ENCODE measurements at regions not wholly inside any gene's neighbourhood (a gene's known extent, or its start where the extent isn't known, plus 50 kb on each side); places are given as distances from the start of the nearest gene placed in this dataset.

DNA sequence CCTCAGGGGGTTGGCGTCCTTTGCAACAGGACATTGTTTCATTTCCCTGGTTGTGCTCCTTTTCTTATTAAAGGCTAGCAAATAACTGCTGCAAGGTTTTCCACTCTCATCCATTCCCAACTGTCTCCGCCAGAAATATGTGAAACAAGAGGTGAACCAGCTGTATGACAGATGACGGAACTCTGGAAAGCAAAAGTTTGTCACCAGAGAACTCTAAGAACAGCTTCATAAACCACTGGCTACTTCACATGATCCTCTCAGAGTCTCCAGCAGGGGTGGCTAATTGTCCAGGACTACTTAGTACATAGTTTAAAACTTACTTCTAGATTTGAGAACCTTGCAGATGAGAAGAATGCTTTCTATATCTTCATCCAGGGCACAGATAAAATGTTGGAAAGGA lies 195.9 kb upstream of the RAD23B start:
- H3K4me1 ChIP-seq (ENCODE audit: insufficient read depth, low read length): no peaks in the 10 kb centered on the region
- no peak for DNase-seq
- Mint-ChIP-seq H3K4me1 (no peaks in the 10 kb centered on the region), H3K36me3 (no peaks in the 10 kb centered on the region), H3K27ac (no peak overlapping the region), H3K4me3 (no peak overlapping the region), H3K27me3 (peaks cover 6 to 17% of the 10 kb centered on the region in 2 donors), H3K9me3 (peaks cover 0 to 2% (median 0%) of the 10 kb centered on the region in 5 donors)
- H3K4me3 ChIP-seq (ENCODE audit: low read length): no peak overlapping the region
- ChIA-PET POLR2A (no interaction called here), CTCF (interaction anchor here (0.9 kb wide), 1 partner anchor 12 kb away, joined by 3 read pairs; no protein-coding TSS in a partner anchor)
- no peak overlapping the region for H3K27ac ChIP-seq (ENCODE audit: low read depth, low read length)
- no peaks in the 10 kb centered on the region for H3K27me3 ChIP-seq (ENCODE audit: insufficient read depth, low read length, poor library complexity, severe bottlenecking)
- no peaks in the 10 kb centered on the region for H3K9me3 ChIP-seq (ENCODE audit: low read length)
- H3K36me3 ChIP-seq (ENCODE audit: insufficient read depth, low read length): no peaks in the 10 kb centered on the region

DNA sequence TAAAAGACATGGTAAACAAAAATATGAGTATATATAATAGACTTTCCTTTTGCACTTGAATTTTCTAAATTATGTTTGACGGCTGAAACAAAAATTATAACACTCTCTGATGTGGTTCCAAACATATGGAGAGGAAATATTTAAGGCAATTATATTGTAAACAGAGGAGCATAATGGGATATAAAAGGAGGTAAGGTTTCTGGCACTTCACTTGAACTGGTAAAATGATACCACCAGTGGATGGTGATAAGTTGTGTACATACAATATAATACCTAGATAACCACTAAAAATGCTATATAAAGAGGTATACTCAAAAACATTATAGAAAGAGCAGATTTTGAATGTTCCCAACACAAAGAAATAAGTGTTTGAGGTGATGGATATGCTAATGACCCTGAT lies 192.9 kb upstream of the RAD23B start:
- POLR2A ChIA-PET: no interaction called here
- Mint-ChIP-seq H3K9me3 (peaks cover 0 to 2% (median 0%) of the 10 kb centered on the region in 5 donors), H3K27me3 (peaks cover 4 to 17% of the 10 kb centered on the region in 2 donors), H3K4me1 (no peaks in the 10 kb centered on the region), H3K36me3 (no peaks in the 10 kb centered on the region), H3K27ac (no peak overlapping the region), H3K4me3 (no peak overlapping the region)
- no peaks in the 10 kb centered on the region for H3K9me3 ChIP-seq (ENCODE audit: low read length)
- DNase-seq: no peak
- no peak overlapping the region for H3K27ac ChIP-seq (ENCODE audit: low read depth, low read length)
- no peaks in the 10 kb centered on the region for H3K36me3 ChIP-seq (ENCODE audit: insufficient read depth, low read length)
- H3K4me1 ChIP-seq (ENCODE audit: insufficient read depth, low read length): no peaks in the 10 kb centered on the region
- CTCF ChIA-PET: no interaction called here
- H3K27me3 ChIP-seq (ENCODE audit: insufficient read depth, low read length, poor library complexity, severe bottlenecking): no peaks in the 10 kb centered on the region
- no peak overlapping the region for H3K4me3 ChIP-seq (ENCODE audit: low read length)

DNA sequence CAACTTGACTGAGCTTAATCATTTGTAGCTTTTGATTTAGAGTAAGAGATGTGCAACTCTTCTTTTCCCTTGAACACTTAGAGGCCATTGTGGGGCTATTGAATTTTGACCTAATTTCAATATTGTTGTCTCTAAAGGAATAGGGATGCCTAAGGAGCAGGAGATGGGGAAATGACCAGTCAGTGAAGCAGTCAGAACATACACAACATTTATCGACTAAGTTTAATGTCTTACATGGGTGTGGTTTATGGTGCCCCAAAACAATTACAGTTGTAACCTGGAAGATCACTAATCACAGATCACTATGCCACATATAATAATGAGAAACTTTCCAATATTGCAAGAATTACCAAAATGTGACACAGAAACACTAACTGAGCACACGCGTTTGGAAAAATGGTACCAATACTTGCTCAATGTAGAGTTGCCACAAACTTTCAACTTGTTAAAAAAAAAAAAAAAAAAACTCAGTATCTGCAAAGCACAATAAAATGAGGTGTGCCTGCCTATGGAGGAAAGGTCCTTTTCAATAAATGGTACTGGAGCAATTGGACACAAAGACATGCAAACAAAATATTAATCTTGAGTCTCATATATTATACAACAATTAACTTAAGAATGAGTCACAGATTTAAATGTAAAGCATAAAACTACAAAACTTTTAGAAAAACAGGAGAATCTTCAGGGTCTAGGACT lies 189.6 kb upstream of the RAD23B start:
- no peaks in the 10 kb centered on the region for H3K36me3 Mint-ChIP-seq
- H3K4me1 Mint-ChIP-seq: no peaks in the 10 kb centered on the region
- Histone ChIP-seq H3K4me3 (ENCODE audit: low read length) (no peak overlapping the region), H3K9me3 (ENCODE audit: low read length) (no peaks in the 10 kb centered on the region), H3K36me3 (ENCODE audit: insufficient read depth, low read length) (no peaks in the 10 kb centered on the region), H3K27me3 (ENCODE audit: insufficient read depth, low read length, poor library complexity, severe bottlenecking) (no peaks in the 10 kb centered on the region), H3K27ac (ENCODE audit: low read depth, low read length) (no peak overlapping the region), H3K4me1 (ENCODE audit: insufficient read depth, low read length) (no peaks in the 10 kb centered on the region)
- peaks cover 3 to 4% of the 10 kb centered on the region in 2 donors for H3K27me3 Mint-ChIP-seq
- POLR2A ChIA-PET: no interaction called here
- H3K27ac Mint-ChIP-seq: no peak overlapping the region
- CTCF ChIA-PET: no interaction called here
- no peak for DNase-seq
- no peak overlapping the region for H3K4me3 Mint-ChIP-seq
- H3K9me3 Mint-ChIP-seq: peaks cover 0 to 2% (median 0%) of the 10 kb centered on the region in 5 donors

DNA sequence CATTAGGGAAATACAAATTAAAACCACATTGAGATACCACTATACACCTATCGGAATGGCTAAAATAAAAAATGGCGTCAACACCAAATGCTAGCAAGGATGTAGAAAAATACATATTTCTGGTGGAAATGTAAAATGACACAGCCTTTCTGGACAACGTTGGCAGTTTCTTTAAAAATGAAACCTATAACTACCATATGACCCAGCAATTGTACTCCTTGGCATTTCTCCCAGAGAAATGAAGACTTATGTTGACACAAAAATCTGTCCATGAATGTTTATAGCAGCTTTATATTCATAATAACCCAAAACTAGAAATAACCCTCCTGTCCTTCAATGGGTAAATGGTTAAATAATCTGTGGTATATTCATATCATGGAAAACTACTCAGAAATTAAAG lies 188.7 kb upstream of the RAD23B start:
- no peak for DNase-seq
- H3K4me3 ChIP-seq (ENCODE audit: low read length): no peak overlapping the region
- H3K9me3 Mint-ChIP-seq: peaks cover 0 to 4% (median 0%) of the 10 kb centered on the region in 5 donors
- no peaks in the 10 kb centered on the region for H3K9me3 ChIP-seq (ENCODE audit: low read length)
- H3K27me3 ChIP-seq (ENCODE audit: insufficient read depth, low read length, poor library complexity, severe bottlenecking): no peaks in the 10 kb centered on the region
- H3K4me1 ChIP-seq (ENCODE audit: insufficient read depth, low read length): no peaks in the 10 kb centered on the region
- H3K27me3 Mint-ChIP-seq: peaks cover 0 to 5% of the 10 kb centered on the region in 2 donors
- no peaks in the 10 kb centered on the region for H3K36me3 ChIP-seq (ENCODE audit: insufficient read depth, low read length)
- CTCF ChIA-PET: no interaction called here
- H3K27ac ChIP-seq (ENCODE audit: low read depth, low read length): no peak overlapping the region
- no peaks in the 10 kb centered on the region for H3K4me1 Mint-ChIP-seq
- H3K4me3 Mint-ChIP-seq: no peak overlapping the region
- POLR2A ChIA-PET: no interaction called here
- H3K27ac Mint-ChIP-seq: no peak overlapping the region
- no peaks in the 10 kb centered on the region for H3K36me3 Mint-ChIP-seq

DNA sequence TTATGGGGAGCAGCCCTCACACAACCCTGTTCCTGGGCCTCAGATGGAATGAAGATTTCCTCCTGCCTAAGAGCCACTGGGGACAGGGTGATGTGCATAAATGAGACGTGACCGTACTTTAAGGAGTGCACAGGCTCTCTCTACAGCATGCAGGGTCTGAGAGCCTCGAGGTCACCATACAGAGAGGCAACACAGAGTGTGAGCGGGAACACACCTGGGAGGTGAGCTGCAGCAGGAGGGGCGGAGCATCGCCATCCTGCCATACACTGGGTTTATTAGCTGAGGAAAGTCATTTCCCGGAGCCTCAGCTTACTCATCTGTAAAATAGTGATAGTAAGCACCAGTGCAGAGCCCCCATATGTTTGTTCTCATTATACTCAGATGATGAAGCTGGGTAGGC lies 182.5 kb upstream of the RAD23B start:
- no peaks in the 10 kb centered on the region for H3K36me3 ChIP-seq (ENCODE audit: insufficient read depth, low read length)
- no peak overlapping the region for H3K4me3 Mint-ChIP-seq
- H3K36me3 Mint-ChIP-seq: no peaks in the 10 kb centered on the region
- POLR2A ChIA-PET: no interaction called here
- peaks cover 0 to 4% of the 10 kb centered on the region in 2 donors for H3K27me3 Mint-ChIP-seq
- CTCF ChIA-PET: no interaction called here
- DNase-seq: no peak
- H3K9me3 Mint-ChIP-seq: peaks cover 0 to 4% (median 0%) of the 10 kb centered on the region in 5 donors
- no peaks in the 10 kb centered on the region for H3K4me1 ChIP-seq (ENCODE audit: insufficient read depth, low read length)
- H3K27me3 ChIP-seq (ENCODE audit: insufficient read depth, low read length, poor library complexity, severe bottlenecking): no peaks in the 10 kb centered on the region
- no peaks in the 10 kb centered on the region for H3K9me3 ChIP-seq (ENCODE audit: low read length)
- H3K4me3 ChIP-seq (ENCODE audit: low read length): no peak overlapping the region
- no peaks in the 10 kb centered on the region for H3K4me1 Mint-ChIP-seq
- H3K27ac Mint-ChIP-seq: no peak overlapping the region
- H3K27ac ChIP-seq (ENCODE audit: low read depth, low read length): no peak overlapping the region

DNA sequence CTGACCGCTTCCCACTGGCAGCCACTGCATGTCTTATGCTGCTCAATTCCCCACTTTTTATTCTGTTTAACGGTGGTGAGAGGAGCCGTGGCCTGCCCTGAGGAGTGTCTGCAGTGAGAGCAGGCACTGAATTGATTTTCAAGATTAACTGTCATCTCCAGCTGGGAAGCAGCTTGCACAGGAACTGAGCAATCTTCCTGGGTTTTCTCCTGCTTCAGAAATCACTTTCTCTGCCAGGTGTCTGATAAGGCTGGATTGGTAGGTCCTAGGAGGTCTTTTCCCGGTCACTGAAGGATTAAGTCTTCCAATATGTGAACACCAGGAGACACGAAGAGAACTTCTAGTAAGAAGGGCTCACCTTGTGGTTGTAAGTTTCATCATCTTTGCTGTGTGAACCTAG lies 181.1 kb upstream of the RAD23B start:
- no peaks in the 10 kb centered on the region for H3K36me3 Mint-ChIP-seq
- no peak overlapping the region for H3K4me3 Mint-ChIP-seq
- H3K9me3 ChIP-seq (ENCODE audit: low read length): no peaks in the 10 kb centered on the region
- no peak for DNase-seq
- no peak overlapping the region for H3K4me3 ChIP-seq (ENCODE audit: low read length)
- ChIA-PET CTCF (no interaction called here), POLR2A (no interaction called here)
- H3K4me1 Mint-ChIP-seq: no peaks in the 10 kb centered on the region
- H3K36me3 ChIP-seq (ENCODE audit: insufficient read depth, low read length): no peaks in the 10 kb centered on the region
- H3K27ac Mint-ChIP-seq: no peak overlapping the region
- peaks cover 0 to 4% of the 10 kb centered on the region in 2 donors for H3K27me3 Mint-ChIP-seq
- no peaks in the 10 kb centered on the region for H3K4me1 ChIP-seq (ENCODE audit: insufficient read depth, low read length)
- peaks cover 0 to 4% (median 0%) of the 10 kb centered on the region in 5 donors for H3K9me3 Mint-ChIP-seq
- H3K27me3 ChIP-seq (ENCODE audit: insufficient read depth, low read length, poor library complexity, severe bottlenecking): no peaks in the 10 kb centered on the region
- H3K27ac ChIP-seq (ENCODE audit: low read depth, low read length): no peak overlapping the region

DNA sequence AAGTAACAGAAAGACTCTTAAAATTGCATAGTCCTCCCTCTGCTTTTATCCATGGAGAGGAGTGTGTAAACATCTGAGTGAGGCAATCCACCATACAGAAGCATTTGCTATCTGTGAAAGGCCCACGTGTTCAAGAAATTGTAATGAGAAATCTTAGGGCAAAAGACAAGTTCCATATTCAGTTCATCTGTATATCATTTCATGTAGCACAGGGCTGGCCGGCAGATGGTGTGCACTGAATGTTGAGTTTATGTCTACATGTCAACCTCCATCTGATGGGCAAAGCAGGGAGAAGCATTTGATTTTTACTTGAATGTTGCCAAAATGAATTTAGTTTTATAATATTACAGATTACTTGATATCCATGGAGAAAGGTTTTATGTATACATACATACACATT lies 179.5 kb upstream of the RAD23B start:
- no peaks in the 10 kb centered on the region for H3K36me3 ChIP-seq (ENCODE audit: insufficient read depth, low read length)
- Mint-ChIP-seq H3K4me1 (no peaks in the 10 kb centered on the region), H3K27me3 (peaks cover 0 to 7% of the 10 kb centered on the region in 2 donors), H3K36me3 (no peaks in the 10 kb centered on the region), H3K27ac (no peak overlapping the region), H3K9me3 (peaks cover 0 to 4% (median 0%) of the 10 kb centered on the region in 5 donors), H3K4me3 (no peak overlapping the region)
- H3K4me1 ChIP-seq (ENCODE audit: insufficient read depth, low read length): no peaks in the 10 kb centered on the region
- ChIA-PET POLR2A (no interaction called here), CTCF (no interaction called here)
- no peak overlapping the region for H3K27ac ChIP-seq (ENCODE audit: low read depth, low read length)
- no peaks in the 10 kb centered on the region for H3K9me3 ChIP-seq (ENCODE audit: low read length)
- no peak overlapping the region for H3K4me3 ChIP-seq (ENCODE audit: low read length)
- no peaks in the 10 kb centered on the region for H3K27me3 ChIP-seq (ENCODE audit: insufficient read depth, low read length, poor library complexity, severe bottlenecking)
- no peak for DNase-seq

DNA sequence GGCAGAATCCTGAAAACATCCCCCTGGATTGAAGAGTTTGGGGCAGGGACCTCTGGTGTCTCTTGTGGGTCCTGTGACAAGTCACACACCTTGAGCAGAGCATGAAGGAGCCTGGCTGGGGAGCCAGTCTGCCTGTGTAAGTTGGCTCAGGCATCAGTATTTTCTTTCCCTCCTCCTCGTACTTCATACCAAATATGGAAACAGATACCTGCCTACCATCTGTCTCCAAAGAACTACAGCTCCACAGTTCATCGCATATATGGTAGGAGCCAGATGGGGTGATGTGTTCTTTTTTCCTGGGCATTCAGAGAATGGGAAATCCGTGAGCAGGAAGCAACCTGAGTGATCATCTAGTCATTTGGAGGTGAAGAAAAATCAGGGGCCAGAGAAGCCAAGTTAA lies 177.3 kb upstream of the RAD23B start:
- no peaks in the 10 kb centered on the region for H3K9me3 ChIP-seq (ENCODE audit: low read length)
- H3K36me3 Mint-ChIP-seq: no peaks in the 10 kb centered on the region
- H3K27me3 ChIP-seq (ENCODE audit: insufficient read depth, low read length, poor library complexity, severe bottlenecking): no peaks in the 10 kb centered on the region
- ChIA-PET POLR2A (no interaction called here), CTCF (no interaction called here)
- no peak overlapping the region for H3K4me3 Mint-ChIP-seq
- H3K27me3 Mint-ChIP-seq: peaks cover 0 to 3% of the 10 kb centered on the region in 2 donors
- H3K4me1 ChIP-seq (ENCODE audit: insufficient read depth, low read length): no peaks in the 10 kb centered on the region
- H3K27ac Mint-ChIP-seq: no peak overlapping the region
- H3K4me1 Mint-ChIP-seq: no peaks in the 10 kb centered on the region
- H3K4me3 ChIP-seq (ENCODE audit: low read length): no peak overlapping the region
- H3K9me3 Mint-ChIP-seq: peaks cover 0 to 2% (median 0%) of the 10 kb centered on the region in 5 donors
- no peaks in the 10 kb centered on the region for H3K36me3 ChIP-seq (ENCODE audit: insufficient read depth, low read length)
- H3K27ac ChIP-seq (ENCODE audit: low read depth, low read length): no peak overlapping the region
- no peak for DNase-seq

All from CD8-positive, alpha-beta memory T cell (primary cell).